ENCODE measurements at regions not wholly inside any gene's neighbourhood (a gene's known extent, or its start where the extent isn't known, plus 50 kb on each side); places are given as distances from the start of the nearest gene placed in this dataset.
"Not testable (repeated sequence)": the region's sequence is repeated elsewhere in the genome, so short reads cannot be mapped to it uniquely, and the experiment has no call there.

DNA sequence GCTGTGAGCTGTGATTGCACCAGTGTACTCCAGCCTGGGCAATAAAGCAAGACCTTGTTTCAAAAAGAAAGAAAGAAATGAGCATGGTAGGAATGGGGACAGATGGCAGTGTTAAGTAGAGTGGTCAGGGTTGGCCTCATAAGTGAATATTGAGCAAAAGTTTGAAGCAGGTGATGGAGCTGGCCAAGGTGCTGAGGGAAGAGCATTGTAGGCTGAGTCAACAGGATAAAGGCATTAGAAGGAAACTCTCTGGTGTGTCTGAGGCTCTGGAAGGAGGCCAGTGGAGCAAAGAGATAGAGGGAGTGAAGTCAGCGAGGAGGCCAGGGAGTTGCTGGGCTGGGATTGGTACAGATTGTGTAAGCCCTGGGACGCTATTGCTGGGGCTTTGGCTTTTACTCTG, 336.1 kb downstream of the ZNF37A start:
- H3K4me3 ChIP-seq (ENCODE audit: low read length); H3K27ac ChIP-seq (ENCODE audit: low read depth, low read length); H3K4me1 ChIP-seq (ENCODE audit: insufficient read depth, low read length); H3K36me3 ChIP-seq (ENCODE audit: insufficient read depth, low read length); H3K27me3 ChIP-seq (ENCODE audit: insufficient read depth, low read length); H3K9ac ChIP-seq (ENCODE audit: low read depth, low read length); H3K9me3 ChIP-seq (ENCODE audit: insufficient read depth, low read depth, low read length): not testable (repeated sequence)
- no CpG with 5 or more reads among the region's 2 CpGs for WGBS

DNA sequence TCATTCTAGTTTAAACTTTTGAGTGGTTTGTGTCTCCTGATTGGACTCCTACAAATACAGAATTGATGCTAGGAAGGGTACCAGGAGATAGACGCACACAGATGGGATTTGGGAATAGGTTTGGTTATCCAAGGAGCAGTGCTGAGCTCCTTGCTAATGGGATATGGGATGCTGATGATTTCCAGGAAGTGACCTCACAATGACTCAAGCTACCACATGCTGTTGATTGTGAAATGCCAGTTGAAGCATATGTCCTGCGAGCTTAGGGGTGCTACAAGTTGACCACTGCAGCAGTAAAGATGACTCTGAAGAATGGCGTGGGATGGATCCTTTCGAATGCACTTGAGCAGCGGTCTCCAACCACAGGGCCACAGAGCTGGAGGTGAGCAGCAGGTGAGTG, 343.2 kb downstream of the ZNF37A start:
- H3K27me3 ChIP-seq (ENCODE audit: insufficient read depth, low read length); H3K4me3 ChIP-seq (ENCODE audit: low read length); H3K36me3 ChIP-seq (ENCODE audit: insufficient read depth, low read length); H3K27ac ChIP-seq (ENCODE audit: low read depth, low read length); H3K9ac ChIP-seq (ENCODE audit: low read depth, low read length); H3K9me3 ChIP-seq (ENCODE audit: insufficient read depth, low read depth, low read length); H3K4me1 ChIP-seq (ENCODE audit: insufficient read depth, low read length): not testable (repeated sequence)
- 100% methylated on average over 1 of the region's 5 CpGs for WGBS

DNA sequence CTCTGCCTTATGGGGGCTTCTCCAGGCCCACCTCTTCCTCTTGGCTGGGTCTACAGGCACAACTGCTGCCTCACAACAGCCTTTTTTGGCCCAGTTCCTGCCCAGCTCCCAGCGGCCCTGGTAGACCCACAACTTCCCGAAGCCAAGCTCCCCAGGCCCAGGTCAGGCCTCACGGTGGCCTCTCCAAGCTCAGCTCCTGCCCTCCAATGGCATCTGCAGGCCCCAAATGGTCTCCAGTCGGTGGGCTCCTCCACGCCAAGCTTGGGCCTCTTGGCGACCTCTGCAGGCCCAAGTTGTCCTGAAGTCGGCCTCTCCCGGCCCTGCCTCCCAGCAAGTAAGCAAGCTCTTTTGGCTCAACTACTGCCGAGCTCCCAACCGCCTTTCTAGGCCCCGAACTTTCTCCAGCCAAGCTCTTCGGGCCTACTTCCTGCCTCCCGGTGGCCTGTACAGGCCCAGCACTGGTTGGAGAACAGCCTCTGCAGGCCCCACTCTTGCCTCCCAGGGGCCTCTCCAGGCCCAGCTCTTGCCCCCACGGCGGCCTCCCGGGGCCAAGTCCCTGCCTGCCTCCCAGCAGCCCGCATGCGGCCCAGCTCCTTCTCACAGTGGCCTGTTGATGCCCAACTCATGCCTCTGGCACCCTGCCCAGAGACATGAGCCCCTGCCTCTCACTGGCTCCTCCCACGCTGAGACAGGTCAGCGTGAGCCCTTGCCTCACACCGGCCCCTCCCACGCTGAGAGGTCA, 354.6 kb downstream of the ZNF37A start:
- H3K9ac ChIP-seq (ENCODE audit: low read depth, low read length); H3K4me1 ChIP-seq (ENCODE audit: insufficient read depth, low read length); H3K9me3 ChIP-seq (ENCODE audit: insufficient read depth, low read depth, low read length); H3K27me3 ChIP-seq (ENCODE audit: insufficient read depth, low read length); H3K36me3 ChIP-seq (ENCODE audit: insufficient read depth, low read length); H3K4me3 ChIP-seq (ENCODE audit: low read length); H3K27ac ChIP-seq (ENCODE audit: low read depth, low read length): not testable (repeated sequence)
- 90% methylated on average over 22 of the region's 22 CpGs for WGBS

DNA sequence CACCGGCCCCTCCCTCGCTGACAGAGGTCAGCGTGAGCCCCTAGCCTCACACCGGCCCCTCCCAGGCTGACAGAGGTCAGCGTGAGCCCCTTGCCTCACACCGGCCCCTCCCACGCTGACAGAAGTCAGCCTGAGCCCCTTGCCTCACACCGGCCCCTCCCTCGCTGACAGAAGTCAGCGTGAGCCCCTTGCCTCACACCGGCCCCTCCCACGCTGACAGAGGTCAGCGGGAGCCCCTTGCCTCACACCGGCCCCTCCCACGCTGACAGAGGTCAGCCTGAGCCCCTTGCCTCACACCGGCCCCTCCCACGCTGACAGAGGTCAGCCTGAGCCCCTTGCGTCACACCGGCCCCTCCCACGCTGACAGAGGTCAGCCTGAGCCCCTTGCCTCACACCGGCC, 355.5 kb downstream of the ZNF37A start:
- not testable (repeated sequence) for H3K27ac ChIP-seq (ENCODE audit: low read depth, low read length); H3K9ac ChIP-seq (ENCODE audit: low read depth, low read length); H3K4me1 ChIP-seq (ENCODE audit: insufficient read depth, low read length); H3K4me3 ChIP-seq (ENCODE audit: low read length); H3K36me3 ChIP-seq (ENCODE audit: insufficient read depth, low read length); H3K9me3 ChIP-seq (ENCODE audit: insufficient read depth, low read depth, low read length); H3K27me3 ChIP-seq (ENCODE audit: insufficient read depth, low read length)
- 93% methylated on average over 21 of the region's 21 CpGs for WGBS

DNA sequence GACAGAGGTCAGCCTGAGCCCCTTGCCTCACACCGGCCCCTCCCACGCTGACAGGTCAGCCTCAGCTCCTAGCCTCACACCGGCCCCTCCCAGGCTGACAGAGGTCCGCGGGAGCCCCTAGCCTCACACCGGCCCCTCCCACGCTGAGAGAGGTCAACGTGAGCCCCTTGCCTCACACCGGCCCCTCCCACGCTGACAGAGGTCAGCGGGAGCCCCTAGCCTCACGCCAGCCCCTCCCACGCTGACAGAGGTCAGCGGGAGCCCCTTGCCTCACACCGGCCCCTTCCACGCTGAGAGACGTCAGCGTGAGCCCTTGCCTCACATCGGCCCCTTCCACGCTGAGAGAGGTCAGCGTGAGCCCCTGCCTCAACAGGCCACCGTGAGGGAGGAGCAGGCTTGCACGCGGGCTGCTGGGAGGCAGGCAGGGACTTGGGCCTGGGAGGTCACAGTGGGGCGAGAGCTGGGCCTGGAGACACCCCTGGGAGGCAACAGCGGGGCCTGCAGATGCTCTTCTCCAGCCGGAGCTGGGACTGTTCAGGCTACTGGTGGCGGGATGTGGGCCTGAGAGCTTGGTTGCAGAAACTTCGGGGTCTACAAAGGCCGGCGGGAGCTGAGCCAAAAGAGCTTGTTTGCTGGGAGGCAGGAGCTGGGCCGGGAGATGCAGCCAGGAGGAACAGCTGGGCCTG, 356.4 kb downstream of the ZNF37A start:
- not testable (repeated sequence) for H3K27me3 ChIP-seq (ENCODE audit: insufficient read depth, low read length); H3K27ac ChIP-seq (ENCODE audit: low read depth, low read length); H3K9me3 ChIP-seq (ENCODE audit: insufficient read depth, low read depth, low read length); H3K4me1 ChIP-seq (ENCODE audit: insufficient read depth, low read length); H3K36me3 ChIP-seq (ENCODE audit: insufficient read depth, low read length); H3K9ac ChIP-seq (ENCODE audit: low read depth, low read length); H3K4me3 ChIP-seq (ENCODE audit: low read length)
- WGBS, result 93% methylated on average over 32 of the region's 32 CpGs

DNA sequence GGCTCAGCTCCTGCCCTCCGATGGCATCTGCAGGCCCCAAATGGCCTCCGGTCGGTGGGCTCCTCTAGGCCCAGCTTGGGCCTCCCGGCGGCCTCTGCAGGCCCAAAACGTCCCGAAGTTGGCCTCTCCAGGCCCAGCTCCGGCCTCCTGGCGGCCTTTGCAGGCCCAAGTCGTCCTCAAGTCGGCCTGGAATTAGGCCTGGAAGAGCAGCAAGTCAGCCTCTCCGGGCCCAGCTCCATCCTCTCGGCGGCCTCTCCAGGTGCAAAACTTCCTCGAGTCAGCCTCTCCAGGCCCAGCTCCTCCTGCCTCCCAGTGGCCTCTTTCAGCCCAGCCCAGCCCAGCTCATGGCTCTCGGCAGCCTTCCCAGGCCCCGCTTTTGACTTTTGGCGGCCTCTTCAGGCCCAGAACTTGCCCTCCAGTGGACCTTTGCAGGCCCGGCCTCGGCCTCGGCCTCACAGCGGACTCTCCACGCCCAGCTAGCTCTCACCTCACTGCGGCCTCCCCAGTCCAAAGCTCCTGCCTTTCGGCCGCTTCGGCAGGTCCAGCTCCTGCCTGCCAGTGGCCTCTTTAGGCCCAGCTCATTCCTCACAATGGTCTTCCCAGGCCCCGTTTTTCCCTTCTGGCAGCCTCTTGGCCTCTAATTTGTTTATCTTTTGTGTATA, 357.3 kb downstream of the ZNF37A start:
- not testable (repeated sequence) for H3K4me3 ChIP-seq (ENCODE audit: low read length); H3K9me3 ChIP-seq (ENCODE audit: insufficient read depth, low read depth, low read length); H3K36me3 ChIP-seq (ENCODE audit: insufficient read depth, low read length); H3K27me3 ChIP-seq (ENCODE audit: insufficient read depth, low read length); H3K27ac ChIP-seq (ENCODE audit: low read depth, low read length); H3K4me1 ChIP-seq (ENCODE audit: insufficient read depth, low read length); H3K9ac ChIP-seq (ENCODE audit: low read depth, low read length)
- 84% methylated on average over 27 of the region's 28 CpGs for WGBS
